8988T (cell line): ENCODE measurements at regions not wholly inside any gene's neighbourhood (a gene's known extent, or its start where the extent isn't known, plus 50 kb on each side); places are given as distances from the start of the nearest gene placed in this dataset.
"Not testable (repeated sequence)": the region's sequence is repeated elsewhere in the genome, so short reads cannot be mapped to it uniquely, and the experiment has no call there.

ENCODE experiments used
- DNase-seq: peaks from one replicate; pipeline ENCODE4 v3.0.0; 2011

DNA sequence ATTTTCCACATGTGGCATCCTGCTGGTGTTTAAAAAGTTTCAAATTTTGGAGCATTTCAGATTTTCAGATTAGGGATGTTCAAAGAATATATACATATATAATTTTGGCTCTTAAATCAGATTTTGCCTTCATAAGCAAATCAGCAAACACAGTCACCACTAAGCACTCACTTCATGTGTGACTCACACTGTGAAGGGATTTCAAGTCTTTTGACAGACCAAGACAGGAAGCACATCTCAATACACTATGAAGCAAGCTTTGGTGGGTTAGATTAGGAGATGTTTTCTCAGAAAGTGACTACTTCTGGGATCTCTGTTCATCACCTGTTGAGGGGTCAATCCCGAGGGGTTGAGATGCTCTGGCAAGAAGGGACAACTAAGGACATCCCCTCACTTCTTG lies 227.8 kb upstream of the RBBP8 start:
- DNase-seq, result no peak

GRCh38 chr18:22706025-22706424 lies 227.1 kb upstream of the RBBP8 start:
- DNase-seq, result not testable (repeated sequence)

DNA sequence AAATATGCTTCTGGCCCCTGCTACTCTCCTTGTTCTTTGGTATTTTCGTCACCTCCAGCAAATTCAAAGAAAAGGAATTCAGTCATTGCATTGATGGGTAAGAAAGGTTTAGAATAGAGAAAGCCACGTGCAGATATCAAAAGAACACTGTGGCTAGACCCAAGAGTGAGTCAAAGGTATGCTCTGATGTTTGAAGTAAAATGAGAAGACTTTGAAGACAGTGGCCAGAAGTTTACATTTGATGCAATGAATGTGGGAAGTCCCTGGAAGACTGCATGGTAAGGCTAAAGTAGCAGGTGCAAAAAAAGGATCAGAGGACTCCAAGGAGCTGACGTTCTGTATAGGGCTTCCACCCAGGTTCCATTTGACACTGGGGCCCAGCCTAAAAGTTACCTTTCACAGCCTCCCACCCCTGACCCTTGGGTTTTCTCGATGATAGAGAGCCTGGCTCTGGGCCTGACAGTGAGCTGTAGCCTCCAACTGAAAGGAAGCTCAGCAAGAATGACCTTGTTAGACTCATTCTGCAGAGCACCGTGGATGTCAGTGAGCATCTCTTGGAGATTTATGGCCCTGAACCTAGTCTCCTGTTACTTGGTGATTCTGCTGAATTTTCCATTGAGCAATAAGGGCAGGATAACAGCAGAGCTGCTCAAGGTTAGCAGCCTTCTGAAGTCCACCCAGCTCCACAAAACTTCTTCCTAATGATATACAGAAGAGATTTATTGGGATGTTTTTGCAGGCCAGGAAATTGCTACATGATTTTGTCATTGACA lies 223.7 kb upstream of the RBBP8 start:
- no peak for DNase-seq

DNA sequence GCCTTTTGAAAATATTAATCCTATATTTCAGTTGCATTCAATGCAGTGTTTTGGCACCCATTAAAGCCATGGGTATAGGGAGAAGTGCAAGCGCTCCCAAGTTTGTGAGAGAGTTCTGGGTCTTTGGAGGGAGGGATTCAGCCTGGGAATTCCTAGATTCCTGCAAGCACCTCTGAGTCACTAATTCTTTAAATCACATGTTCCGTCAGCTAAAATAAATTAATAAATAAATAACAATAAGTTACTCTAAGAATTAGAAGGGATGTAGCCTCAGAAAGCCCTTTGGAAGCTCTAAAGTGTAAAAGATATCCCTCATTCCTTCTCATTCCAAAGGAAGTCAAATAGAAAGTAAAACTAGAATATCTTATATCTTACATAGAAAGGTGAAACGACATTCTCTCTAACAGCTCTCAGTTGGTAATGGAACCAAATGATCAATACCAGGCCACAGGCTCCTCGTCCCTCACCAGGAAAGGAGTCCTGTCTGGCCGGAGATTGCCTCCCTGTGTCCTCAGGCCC lies 222.4 kb upstream of the RBBP8 start:
- no peak for DNase-seq

GRCh38 chr18:22711192-22711685 lies 221.9 kb upstream of the RBBP8 start:
- peak; percentile 44 for DNase-seq

DNA sequence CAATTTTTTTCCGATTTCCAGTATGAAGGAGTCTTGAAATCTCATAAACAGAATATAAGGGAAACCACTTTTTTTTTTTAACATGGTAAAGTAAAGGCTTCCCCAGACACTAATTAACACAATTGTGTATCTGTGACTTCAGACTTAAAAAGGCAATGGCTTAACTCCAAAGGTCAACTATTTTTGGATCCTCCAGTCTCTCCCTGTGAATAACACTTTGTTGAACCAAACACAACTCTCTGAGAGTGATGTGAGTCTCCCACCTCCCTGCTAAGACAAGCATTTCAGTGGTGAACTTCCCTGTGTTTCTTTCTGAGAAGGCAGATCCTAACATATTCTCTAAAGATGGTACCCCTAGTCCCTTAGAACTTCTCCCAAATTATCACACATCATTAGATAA lies 219.6 kb upstream of the RBBP8 start:
- no peak for DNase-seq

DNA sequence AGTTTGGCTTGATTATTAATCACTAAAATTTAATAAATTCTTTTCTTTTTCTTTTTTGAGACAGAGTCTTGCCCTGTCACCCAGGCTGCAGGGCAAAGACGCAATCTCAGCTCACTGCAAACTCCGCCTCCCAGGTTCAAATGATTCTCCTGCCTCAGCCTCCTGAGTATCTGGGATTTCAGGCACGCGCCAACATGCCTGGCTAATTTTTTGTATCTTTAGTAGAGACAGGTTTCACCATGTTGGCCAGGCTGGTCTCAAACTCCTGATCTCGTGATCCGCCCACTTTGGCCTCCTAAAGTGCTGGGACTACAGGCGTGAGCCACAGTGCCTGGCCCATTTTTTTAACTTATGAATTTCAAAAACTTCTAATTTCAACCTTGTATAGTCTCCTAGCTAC lies 215.6 kb upstream of the RBBP8 start:
- DNase-seq, result not testable (repeated sequence)

GRCh38 chr18:22723221-22723620 lies 209.9 kb upstream of the RBBP8 start:
- DNase-seq, result no peak

DNA sequence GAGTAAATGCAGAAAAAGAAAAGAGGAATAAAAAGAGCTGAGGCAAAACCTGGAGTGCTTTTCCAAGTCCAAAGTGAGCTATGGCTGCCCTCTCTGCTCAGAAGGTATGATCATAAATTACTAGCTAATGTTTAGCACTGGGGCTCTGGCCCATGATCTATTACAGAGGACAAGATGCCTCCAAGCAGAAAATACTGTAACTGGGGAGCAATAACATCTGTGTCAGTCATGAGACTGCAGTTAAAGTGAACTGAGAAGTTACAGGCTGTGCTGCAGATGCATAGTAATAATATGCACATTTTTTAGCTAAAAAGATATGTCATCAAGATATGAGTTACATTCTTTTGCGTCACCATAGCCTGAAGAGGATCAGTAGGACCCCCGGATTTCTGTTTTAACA lies 209.4 kb upstream of the RBBP8 start:
- no peak for DNase-seq

DNA sequence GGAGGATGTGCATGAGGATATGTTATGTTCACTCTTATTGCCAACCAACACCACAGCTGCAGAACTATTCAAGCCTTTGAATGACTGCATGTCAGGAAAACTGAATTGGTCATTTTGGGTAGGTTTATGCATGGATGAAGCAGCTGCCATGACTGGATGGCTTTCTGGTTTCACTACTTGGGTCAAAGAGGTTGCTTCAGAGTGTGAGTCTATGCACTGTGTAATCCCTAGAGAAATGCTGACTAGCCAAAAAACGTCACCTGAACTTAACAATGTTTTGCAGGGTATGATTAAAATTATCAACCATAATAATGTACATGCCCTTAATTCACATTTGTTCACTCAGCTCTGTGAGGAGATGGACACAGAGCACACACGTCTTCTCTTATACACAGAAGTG lies 206.7 kb upstream of the RBBP8 start:
- DNase-seq, result no peak

DNA sequence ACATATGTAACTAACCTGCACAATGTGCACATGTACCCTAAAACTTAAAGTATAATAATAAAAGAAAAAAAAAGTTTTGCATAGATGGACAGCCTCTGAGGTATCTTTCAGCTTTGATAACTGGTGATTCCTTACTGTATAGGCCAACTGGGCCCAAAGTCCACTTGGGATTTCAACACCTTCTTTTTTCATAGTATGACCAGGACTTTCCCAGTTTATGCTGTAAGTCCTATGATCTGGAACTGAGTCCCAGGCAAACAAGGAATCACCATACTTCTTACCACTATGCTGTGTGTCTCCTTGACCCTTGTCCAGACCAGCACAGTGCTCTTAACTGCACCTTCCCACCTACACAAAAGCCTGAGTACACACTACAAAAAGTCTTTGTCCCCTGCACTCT lies 205.1 kb upstream of the RBBP8 start:
- no peak for DNase-seq

DNA sequence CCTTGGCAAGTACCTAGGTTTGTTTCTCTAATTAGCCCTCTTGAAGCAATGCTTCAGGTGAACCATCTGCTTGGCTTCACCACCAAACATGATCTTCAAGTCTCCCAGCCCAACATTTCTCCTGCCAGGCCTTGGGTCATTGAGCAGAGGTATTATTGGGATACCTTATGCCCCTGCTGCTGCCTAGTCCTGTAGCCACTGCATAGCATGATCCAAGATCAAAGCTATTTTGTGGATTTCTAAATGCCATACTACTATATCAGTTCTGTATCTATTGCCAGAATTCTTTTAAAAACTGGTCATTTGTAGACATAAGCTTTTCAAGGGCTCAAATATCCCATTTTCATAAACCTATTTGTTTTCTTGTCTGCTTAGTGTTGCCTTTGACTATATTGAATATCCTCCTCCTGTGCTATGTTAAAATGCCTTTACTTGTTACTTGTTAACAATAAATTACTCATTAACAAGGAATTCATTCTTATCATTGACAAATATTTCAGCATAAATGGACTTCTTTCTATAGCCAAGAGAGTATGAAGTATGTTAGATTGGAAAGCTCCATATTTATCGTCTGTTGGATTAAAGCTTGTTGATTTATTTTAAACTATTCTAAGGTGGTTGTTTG lies 204.5 kb upstream of the RBBP8 start:
- DNase-seq, result no peak

- no peak for DNase-seq
Observed at GRCh38 chr18:22731398-22731797, 201.7 kb upstream of the RBBP8 start.

- no peak for DNase-seq
Observed at GRCh38 chr18:22734105-22734661, 198.9 kb upstream of the RBBP8 start.

- no peak for DNase-seq
Observed at GRCh38 chr18:22734791-22735627, 198.1 kb upstream of the RBBP8 start.

- no peak for DNase-seq
Observed at GRCh38 chr18:22737054-22737453, 196.1 kb upstream of the RBBP8 start.

GRCh38 chr18:22739061-22739642 lies 194.0 kb upstream of the RBBP8 start:
- DNase-seq, result no peak

- no peak for DNase-seq
Observed at GRCh38 chr18:22739789-22740188, 193.3 kb upstream of the RBBP8 start.

DNA sequence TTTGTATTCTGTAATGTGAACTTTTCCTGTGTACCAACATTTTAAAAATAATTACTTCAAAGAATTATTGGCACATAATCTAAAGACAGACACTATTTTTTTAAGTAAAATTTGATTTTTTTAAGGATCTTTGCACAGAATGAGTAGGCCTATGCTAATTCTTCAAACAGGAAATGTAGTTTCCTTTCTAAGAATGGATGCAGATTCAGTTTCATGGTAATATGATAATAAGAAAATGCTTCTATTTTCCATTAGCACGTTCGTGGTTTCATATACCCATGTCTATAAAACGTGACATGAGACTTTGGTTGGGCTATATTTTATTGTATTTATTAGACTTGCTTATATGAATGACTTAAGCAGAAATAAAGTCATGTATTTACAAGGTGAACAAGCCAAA lies 191.8 kb upstream of the RBBP8 start:
- no peak for DNase-seq

- DNase-seq, result no peak
Observed at GRCh38 chr18:22742409-22742808, 190.7 kb upstream of the RBBP8 start.

DNA sequence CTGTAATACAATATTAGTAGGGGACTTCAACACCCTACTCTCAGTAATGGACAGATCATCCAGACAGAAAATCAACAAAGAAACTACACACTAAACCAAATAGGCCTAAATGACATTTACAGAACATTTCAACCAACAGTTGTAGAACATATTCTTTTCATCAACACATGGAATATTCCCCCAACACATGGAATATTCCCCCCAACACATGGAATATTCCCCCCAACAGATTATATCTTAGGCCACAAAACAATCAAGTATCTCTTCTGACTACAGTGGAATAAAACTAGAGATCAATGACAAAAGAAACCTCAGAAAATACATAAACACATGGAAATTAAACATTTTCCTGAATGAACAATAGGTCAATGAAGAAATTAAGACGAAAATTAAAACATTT lies 187.2 kb upstream of the RBBP8 start:
- no peak for DNase-seq

DNA sequence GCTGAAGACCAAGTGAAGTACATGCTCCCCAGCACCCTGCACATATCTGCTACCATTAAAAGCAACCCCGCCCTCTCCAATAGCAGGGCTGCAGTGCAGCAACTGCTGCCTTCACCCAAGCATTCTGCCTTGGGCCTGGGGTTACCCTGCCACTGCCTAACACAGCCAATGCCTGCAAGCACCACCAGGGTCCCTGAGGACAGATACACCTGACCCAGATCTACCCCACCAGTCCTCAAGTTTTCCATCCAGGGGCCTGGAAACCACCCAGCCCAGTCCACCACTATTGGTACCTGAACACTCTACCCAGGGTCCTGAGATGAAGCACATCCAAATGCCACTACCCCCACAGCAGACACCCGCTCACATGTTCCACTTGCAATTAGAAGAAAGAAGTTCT lies 181.1 kb upstream of the RBBP8 start:
- DNase-seq, result no peak
